Cardiac muscle cell (in vitro differentiated cells and primary cell): ENCODE measurements at regions not wholly inside any gene's neighbourhood (a gene's known extent, or its start where the extent isn't known, plus 50 kb on each side); places are given as distances from the start of the nearest gene placed in this dataset.

Experiments
- DNase-seq, 2 donors: peaks; one replicate each; pipeline versions ENCODE4 v3.0.0 to v3.0.0-alpha.2; 2010 to 2017; ENCODE audit warnings: low read depth in 1 of 2, low spot score in 1 of 2
- H3K27ac ChIP-seq: fragments of 200-600 bp; sonication (generic); 2 replicates; pipeline ENCODE4 v1.5.1; 2016
- H3K27me3 ChIP-seq: fragments of 200-600 bp; sonication (generic); 2 replicates; pipeline ENCODE4 v1.6.0; 2016; ENCODE audit warnings: control low read depth
- H3K36me3 ChIP-seq: fragments of 200-600 bp; sonication (generic); 2 replicates; pipeline ENCODE4 v1.5.1; 2016; ENCODE audit warnings: control low read depth
- H3K4me1 ChIP-seq: fragments of 200-600 bp; sonication (generic); 2 replicates; pipeline ENCODE4 v1.8.1; 2017; ENCODE audit warnings: low read depth, mild to moderate bottlenecking, mixed run types
- H3K4me3 ChIP-seq: fragments of 200-600 bp; sonication (generic); 2 replicates; pipeline ENCODE4 v1.5.1; 2016; ENCODE audit warnings: mild to moderate bottlenecking
- H3K9me3 ChIP-seq: fragments of 200-600 bp; sonication (generic); 2 replicates; pipeline ENCODE4 v1.5.1; 2017; ENCODE audit warnings: low read depth, mild to moderate bottlenecking, control low read depth
- TF ChIP-seq, protein P1 (sequence below): IDR thresholded peaks from 2 replicates; pipeline ENCODE4 v1.5.1; 2012; ENCODE audit warnings: low read depth, mild to moderate bottlenecking, low read length

DNA sequence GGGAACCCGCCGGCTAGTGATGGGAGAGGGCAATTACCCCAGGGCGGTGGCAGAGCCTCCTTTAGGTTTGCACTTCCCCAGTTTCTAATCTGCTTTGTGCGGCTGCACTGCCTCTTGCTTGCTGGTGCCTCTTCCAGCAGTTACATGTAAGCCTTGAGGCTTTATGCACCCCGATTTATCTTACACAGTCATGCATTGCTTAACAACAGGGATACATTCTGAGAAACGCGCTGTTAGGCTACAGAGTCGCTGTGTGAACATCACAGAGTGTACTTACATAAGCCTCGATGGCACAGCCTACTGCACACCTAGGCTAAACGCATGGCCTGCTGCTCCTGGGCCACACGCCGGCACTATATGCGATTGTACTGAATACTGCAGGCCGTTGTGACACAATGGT lies 155.6 kb upstream of the MKI67 start:
- DNase-seq = no peak
- no peak overlapping the region for H3K4me3 ChIP-seq
- TF ChIP-seq, protein P1, sequence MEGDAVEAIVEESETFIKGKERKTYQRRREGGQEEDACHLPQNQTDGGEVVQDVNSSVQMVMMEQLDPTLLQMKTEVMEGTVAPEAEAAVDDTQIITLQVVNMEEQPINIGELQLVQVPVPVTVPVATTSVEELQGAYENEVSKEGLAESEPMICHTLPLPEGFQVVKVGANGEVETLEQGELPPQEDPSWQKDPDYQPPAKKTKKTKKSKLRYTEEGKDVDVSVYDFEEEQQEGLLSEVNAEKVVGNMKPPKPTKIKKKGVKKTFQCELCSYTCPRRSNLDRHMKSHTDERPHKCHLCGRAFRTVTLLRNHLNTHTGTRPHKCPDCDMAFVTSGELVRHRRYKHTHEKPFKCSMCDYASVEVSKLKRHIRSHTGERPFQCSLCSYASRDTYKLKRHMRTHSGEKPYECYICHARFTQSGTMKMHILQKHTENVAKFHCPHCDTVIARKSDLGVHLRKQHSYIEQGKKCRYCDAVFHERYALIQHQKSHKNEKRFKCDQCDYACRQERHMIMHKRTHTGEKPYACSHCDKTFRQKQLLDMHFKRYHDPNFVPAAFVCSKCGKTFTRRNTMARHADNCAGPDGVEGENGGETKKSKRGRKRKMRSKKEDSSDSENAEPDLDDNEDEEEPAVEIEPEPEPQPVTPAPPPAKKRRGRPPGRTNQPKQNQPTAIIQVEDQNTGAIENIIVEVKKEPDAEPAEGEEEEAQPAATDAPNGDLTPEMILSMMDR = no peak

DNA sequence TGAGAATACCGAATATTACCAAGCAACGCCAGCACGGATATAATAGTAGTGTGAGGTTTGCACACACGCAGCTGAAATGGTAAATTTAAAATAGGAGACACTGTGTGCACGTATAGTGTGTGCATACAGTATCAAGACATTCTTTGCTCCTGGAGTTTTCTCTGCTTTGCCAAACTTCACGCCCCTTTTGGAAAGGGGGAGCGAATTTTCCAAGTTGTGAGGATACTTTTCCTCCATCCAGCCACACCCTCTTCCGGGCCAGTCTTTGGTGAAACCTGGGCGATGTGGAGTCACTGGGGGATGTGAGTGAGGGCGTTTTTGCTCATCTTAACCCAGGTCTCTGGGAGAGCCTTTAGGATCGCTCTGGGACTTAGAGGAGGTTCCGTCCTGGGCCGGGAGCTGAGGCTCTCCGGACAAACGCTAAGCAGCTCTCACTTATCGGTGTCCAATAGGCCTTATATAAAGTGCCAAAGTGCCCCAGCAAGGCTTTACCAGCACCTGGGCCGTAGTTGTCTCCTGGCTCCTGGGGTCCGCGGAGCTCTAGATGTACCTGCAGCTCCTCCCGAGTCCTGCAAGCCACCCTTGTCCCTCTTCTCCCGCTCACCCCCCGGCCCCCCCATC lies 160.0 kb upstream of the MKI67 start:
- TF ChIP-seq, protein P1 = no peak
- Histone ChIP-seq H3K27ac (no peak overlapping the region), H3K36me3 (no peaks in the 10 kb centered on the region), H3K27me3 (peaks cover 57% of the 10 kb centered on the region), H3K4me1 (no peaks in the 10 kb centered on the region), H3K9me3 (no peaks in the 10 kb centered on the region), H3K4me3 (peak overlapping the region; percentile 10)
- DNase-seq = peak in 1 of 2 donors; percentile 9

More for the DNA sequence above, 155.6 kb upstream of the MKI67 start:
- H3K4me1 ChIP-seq = no peaks in the 10 kb centered on the region
- no peak overlapping the region for H3K27ac ChIP-seq
- peaks cover 31% of the 10 kb centered on the region for H3K27me3 ChIP-seq
- H3K36me3 ChIP-seq = no peaks in the 10 kb centered on the region
- H3K9me3 ChIP-seq = no peaks in the 10 kb centered on the region

DNA sequence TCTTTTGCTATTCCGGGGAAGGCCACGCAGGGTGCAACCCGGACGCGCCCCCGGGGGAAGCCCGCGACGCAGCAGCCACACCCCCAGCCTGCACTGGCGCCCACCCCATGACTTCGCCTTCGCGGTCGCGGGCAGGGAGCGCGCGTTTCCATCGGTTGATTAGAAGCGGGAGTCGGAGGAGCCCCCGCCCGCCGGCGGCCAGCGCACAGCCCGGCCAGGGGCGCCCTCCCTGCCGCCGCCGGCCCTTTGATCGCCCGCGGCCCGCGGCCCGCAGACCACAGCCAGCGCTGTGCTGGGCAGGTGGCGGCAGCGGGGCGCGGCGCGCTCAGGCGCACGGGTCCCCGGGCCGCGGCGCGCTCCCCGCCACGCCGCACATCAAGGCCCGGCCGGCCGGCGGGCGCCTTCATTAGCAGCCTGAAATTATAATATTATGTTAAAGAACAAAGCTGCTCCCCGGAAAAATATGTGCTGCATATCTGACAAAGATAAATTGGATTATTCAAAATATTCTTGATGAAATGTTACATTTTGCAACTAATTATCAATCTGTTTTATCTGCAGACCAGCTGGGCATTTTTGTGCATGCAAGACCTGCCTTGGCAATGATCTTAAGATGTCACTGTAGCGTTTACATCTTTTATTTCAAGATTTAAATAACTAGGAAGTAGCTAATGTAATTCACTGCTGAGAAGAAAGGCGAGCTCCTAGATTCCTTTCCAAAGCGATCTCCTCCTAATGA lies 160.7 kb upstream of the MKI67 start:
- Histone ChIP-seq H3K27me3 (peaks cover 57% of the 10 kb centered on the region), H3K27ac (no peak overlapping the region), H3K4me1 (no peaks in the 10 kb centered on the region), H3K36me3 (no peaks in the 10 kb centered on the region), H3K9me3 (no peaks in the 10 kb centered on the region), H3K4me3 (peak overlapping the region; percentile 10)
- TF ChIP-seq, protein P1 = no peak
- DNase-seq = peak in 1 of 2 donors; percentile 62

DNA sequence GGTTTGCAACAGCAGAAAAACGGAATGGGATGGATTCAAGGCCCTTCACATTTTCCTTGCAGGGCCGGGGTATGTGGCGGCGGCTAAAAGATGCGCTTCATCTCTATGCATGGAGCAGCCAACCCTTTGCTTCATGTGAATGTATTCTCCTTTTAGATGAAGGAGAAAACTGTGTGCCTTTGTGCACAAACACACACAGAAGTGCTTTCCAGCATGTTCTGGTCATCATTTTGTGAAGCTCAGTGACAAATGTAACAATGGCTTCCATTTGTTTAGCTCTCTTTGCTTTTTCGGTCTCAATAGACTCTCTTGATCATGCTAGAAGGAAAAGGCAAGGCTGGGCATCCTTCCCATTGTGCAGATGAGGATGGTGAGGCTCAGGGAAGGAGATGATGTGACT lies 161.7 kb upstream of the MKI67 start:
- H3K36me3 ChIP-seq = no peaks in the 10 kb centered on the region
- TF ChIP-seq, protein P1 = no peak
- DNase-seq = no peak
- peaks cover 57% of the 10 kb centered on the region for H3K27me3 ChIP-seq
- H3K4me1 ChIP-seq = no peaks in the 10 kb centered on the region
- no peaks in the 10 kb centered on the region for H3K9me3 ChIP-seq
- H3K4me3 ChIP-seq = no peak overlapping the region
- no peak overlapping the region for H3K27ac ChIP-seq

DNA sequence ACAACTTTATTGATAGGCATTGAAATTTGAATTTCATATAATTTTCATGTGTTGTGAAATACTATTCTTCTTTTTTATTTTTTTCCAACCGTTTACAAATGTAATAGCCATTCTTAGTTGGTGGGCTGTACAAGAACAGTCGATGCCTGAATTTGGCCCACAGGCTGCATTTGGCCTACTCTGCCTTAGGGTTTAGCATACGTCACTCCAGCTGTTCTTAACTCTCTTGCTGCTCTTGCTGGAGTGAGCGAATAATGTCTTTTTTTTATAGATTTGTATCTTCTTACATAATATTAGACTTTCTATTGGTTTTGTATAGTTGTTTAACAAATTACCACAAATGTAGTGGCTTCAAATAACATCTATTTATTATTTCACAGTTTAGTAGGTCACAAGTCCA lies 163.4 kb upstream of the MKI67 start:
- Histone ChIP-seq H3K27ac (no peak overlapping the region), H3K4me1 (no peaks in the 10 kb centered on the region), H3K36me3 (no peaks in the 10 kb centered on the region), H3K27me3 (peaks cover 49% of the 10 kb centered on the region), H3K9me3 (no peaks in the 10 kb centered on the region), H3K4me3 (no peak overlapping the region)
- DNase-seq = no peak
- TF ChIP-seq, protein P1 = no peak
